ENCODE measurements at regions not wholly inside any gene's neighbourhood (a gene's known extent, or its start where the extent isn't known, plus 50 kb on each side); places are given as distances from the start of the nearest gene placed in this dataset.

- H3K27ac ChIP-seq = no peak overlapping the region
- ChIA-PET POLR2A (ENCODE audit: low non-redundant PET) (no interaction called here), CTCF (no interaction called here)
- TF ChIP-seq, protein P1, sequence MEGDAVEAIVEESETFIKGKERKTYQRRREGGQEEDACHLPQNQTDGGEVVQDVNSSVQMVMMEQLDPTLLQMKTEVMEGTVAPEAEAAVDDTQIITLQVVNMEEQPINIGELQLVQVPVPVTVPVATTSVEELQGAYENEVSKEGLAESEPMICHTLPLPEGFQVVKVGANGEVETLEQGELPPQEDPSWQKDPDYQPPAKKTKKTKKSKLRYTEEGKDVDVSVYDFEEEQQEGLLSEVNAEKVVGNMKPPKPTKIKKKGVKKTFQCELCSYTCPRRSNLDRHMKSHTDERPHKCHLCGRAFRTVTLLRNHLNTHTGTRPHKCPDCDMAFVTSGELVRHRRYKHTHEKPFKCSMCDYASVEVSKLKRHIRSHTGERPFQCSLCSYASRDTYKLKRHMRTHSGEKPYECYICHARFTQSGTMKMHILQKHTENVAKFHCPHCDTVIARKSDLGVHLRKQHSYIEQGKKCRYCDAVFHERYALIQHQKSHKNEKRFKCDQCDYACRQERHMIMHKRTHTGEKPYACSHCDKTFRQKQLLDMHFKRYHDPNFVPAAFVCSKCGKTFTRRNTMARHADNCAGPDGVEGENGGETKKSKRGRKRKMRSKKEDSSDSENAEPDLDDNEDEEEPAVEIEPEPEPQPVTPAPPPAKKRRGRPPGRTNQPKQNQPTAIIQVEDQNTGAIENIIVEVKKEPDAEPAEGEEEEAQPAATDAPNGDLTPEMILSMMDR (conservative IDR thresholded peaks at IDR 0.05; ENCODE audit: low read depth) = no peak
- DNase-seq (ENCODE audit: low spot score) = no peak
Measured at GRCh38 chr18:73244401-73244800, 376.6 kb upstream of the NETO1 start.

- CTCF ChIA-PET = interaction anchor here (0.7 kb wide), 2 partner anchors 63 to 66 kb away, joined by 3 to 4 read pairs; no protein-coding TSS in a partner anchor
Measured at GRCh38 chr18:73240899-73241298, 373.1 kb upstream of the NETO1 start.

GRCh38 chr18:73235921-73236320 is 368.1 kb upstream of the NETO1 start:
- CTCF ChIA-PET = interaction anchor here (0.6 kb wide), 1 partner anchor 491 kb away, joined by 3 read pairs; no protein-coding TSS in a partner anchor
- POLR2A ChIA-PET (ENCODE audit: low non-redundant PET) = no interaction called here
- no peak for DNase-seq (ENCODE audit: low spot score)
- H3K27ac ChIP-seq = no peak overlapping the region
- TF ChIP-seq, protein P1 (conservative IDR thresholded peaks at IDR 0.05; ENCODE audit: low read depth) = no peak

More at GRCh38 chr18:73240899-73241298, 373.1 kb upstream of the NETO1 start:
- TF ChIP-seq, protein P1 (conservative IDR thresholded peaks at IDR 0.05; ENCODE audit: low read depth) = no peak
- POLR2A ChIA-PET (ENCODE audit: low non-redundant PET) = no interaction called here
- no peak overlapping the region for H3K27ac ChIP-seq
- no peak for DNase-seq (ENCODE audit: low spot score)

GRCh38 chr18:73235491-73235890 is 367.7 kb upstream of the NETO1 start:
- DNase-seq (ENCODE audit: low spot score) = peak; percentile 76
- POLR2A ChIA-PET (ENCODE audit: low non-redundant PET) = no interaction called here
- H3K27ac ChIP-seq = no peak overlapping the region
- CTCF ChIA-PET = no interaction called here
- TF ChIP-seq, protein P1 (conservative IDR thresholded peaks at IDR 0.05; ENCODE audit: low read depth) = no peak

- H3K27ac ChIP-seq = no peak overlapping the region
- ChIA-PET CTCF (no interaction called here), POLR2A (ENCODE audit: low non-redundant PET) (no interaction called here)
- TF ChIP-seq, protein P1 (conservative IDR thresholded peaks at IDR 0.05; ENCODE audit: low read depth) = no peak
- DNase-seq (ENCODE audit: low spot score) = no peak
Measured at GRCh38 chr18:73232933-73233332, 365.1 kb upstream of the NETO1 start.

- H3K27ac ChIP-seq = no peak overlapping the region
- ChIA-PET CTCF (no interaction called here), POLR2A (ENCODE audit: low non-redundant PET) (no interaction called here)
- no peak for DNase-seq (ENCODE audit: low spot score)
- TF ChIP-seq, protein P1 (conservative IDR thresholded peaks at IDR 0.05; ENCODE audit: low read depth) = no peak
Measured at GRCh38 chr18:73220663-73221062, 352.9 kb upstream of the NETO1 start.

GRCh38 chr18:73218293-73218692 is 350.5 kb upstream of the NETO1 start:
- DNase-seq (ENCODE audit: low spot score) = no peak
- TF ChIP-seq, protein P1 (conservative IDR thresholded peaks at IDR 0.05; ENCODE audit: low read depth) = no peak
- no peak overlapping the region for H3K27ac ChIP-seq
- ChIA-PET POLR2A (ENCODE audit: low non-redundant PET) (no interaction called here), CTCF (no interaction called here)

Measured in RWPE1 (cell line).